ENCODE measurements at regions not wholly inside any gene's neighbourhood (a gene's known extent, or its start where the extent isn't known, plus 50 kb on each side); places are given as distances from the start of the nearest gene placed in this dataset.

DNA sequence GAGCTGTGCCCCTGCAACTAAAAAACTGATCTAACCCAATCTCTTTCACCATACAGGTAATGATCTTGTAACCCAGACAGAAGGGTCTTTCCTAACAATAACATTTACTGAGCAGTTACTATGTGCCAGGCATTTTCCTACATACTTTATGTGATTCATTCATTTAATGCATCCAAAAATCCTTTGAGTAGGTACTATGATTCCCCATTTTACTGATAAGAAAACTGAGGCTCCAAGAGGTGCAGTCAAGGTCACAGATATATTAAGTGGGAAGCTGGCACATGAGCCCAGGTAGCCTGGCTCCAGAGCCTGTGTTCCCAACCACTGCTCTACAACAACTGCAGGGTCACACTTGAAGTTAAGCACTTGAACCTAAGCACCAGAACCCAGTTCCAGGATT lies 87.6 kb downstream of the NCR2 start:
- no peak overlapping the region for H3K4me3 Mint-ChIP-seq (ENCODE audit: low read depth, unreplicated experiment)
- intact Hi-C loops (cut with micrococcal nuclease; ENCODE audit: unreplicated experiment), result no loop called here
- H3K4me1 Mint-ChIP-seq (ENCODE audit: low read depth, unreplicated experiment), result no peaks in the 10 kb centered on the region
- H3K27me3 Mint-ChIP-seq (ENCODE audit: unreplicated experiment), result peaks cover 42% of the 10 kb centered on the region
- no peaks in the 10 kb centered on the region for H3K9me3 Mint-ChIP-seq (ENCODE audit: low read depth, unreplicated experiment)
- no peak overlapping the region for H3K27ac Mint-ChIP-seq (ENCODE audit: unreplicated experiment)
- TF ChIP-seq, protein P1, sequence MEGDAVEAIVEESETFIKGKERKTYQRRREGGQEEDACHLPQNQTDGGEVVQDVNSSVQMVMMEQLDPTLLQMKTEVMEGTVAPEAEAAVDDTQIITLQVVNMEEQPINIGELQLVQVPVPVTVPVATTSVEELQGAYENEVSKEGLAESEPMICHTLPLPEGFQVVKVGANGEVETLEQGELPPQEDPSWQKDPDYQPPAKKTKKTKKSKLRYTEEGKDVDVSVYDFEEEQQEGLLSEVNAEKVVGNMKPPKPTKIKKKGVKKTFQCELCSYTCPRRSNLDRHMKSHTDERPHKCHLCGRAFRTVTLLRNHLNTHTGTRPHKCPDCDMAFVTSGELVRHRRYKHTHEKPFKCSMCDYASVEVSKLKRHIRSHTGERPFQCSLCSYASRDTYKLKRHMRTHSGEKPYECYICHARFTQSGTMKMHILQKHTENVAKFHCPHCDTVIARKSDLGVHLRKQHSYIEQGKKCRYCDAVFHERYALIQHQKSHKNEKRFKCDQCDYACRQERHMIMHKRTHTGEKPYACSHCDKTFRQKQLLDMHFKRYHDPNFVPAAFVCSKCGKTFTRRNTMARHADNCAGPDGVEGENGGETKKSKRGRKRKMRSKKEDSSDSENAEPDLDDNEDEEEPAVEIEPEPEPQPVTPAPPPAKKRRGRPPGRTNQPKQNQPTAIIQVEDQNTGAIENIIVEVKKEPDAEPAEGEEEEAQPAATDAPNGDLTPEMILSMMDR (IDR thresholded peaks at IDR 0.05; ENCODE audit: unreplicated experiment), result no peak
- CTCF ChIA-PET, result interaction anchor here (0.7 kb wide), 2 partner anchors 16 to 50 kb away, joined by 3 to 4 read pairs; no protein-coding TSS in a partner anchor
- H3K36me3 Mint-ChIP-seq (ENCODE audit: insufficient read depth, unreplicated experiment), result no peaks in the 10 kb centered on the region
- BruUV-seq (replicated peaks), result no TSS peak
- DNase-seq, result no peak

DNA sequence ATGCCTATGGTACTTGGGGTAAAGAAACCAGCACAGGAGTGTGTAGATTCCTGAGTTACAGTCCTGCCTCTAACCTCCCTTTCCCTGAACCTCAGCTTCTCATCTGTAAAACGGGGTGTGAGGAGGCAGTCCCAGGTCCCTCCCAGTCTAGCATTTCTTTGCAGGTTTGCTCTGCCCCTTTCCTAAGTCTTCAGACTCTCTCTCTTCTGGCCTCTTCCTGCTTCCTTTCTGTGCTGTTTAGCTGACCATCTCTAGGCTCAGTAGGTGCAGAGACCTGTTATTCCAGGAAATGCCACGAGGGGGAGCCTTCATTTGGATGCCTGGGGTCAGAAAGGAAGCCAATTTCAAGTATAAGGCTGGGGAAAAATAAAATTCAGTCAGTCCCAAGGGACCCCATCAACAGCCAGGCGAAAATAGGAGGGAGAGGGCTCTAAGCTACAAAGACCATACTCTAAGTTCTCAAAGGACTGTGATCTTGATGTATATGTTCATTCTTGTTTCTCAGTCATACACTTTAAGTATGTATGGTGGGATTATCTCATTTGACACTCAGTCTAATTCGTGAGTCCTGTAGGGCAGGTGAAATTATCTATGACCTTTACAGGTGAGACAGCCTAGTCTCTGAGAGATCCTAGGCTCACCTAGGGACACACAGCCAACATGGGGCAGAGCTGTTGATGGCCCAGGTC lies 89.1 kb downstream of the NCR2 start:
- Mint-ChIP-seq H3K9me3 (ENCODE audit: low read depth, unreplicated experiment) (no peaks in the 10 kb centered on the region), H3K27ac (ENCODE audit: unreplicated experiment) (no peak overlapping the region), H3K36me3 (ENCODE audit: insufficient read depth, unreplicated experiment) (peaks cover 9% of the 10 kb centered on the region), H3K27me3 (ENCODE audit: unreplicated experiment) (peaks cover 27% of the 10 kb centered on the region), H3K4me1 (ENCODE audit: low read depth, unreplicated experiment) (peaks cover 2% of the 10 kb centered on the region), H3K4me3 (ENCODE audit: low read depth, unreplicated experiment) (no peak overlapping the region)
- intact Hi-C loops (cut with micrococcal nuclease; ENCODE audit: unreplicated experiment), result loop anchor here (1.0 kb wide), 2 partner anchors 32 to 168 kb away; no protein-coding TSS in a partner anchor
- DNase-seq, result peak; percentile 95
- CTCF ChIA-PET, result interaction anchor here (0.6 to 1.6 kb wide), 7 partner anchors 25 to 259 kb away, joined by 3 to 7 read pairs (median 5); no protein-coding TSS in a partner anchor
- no TSS peak for BruUV-seq (replicated peaks)
- TF ChIP-seq, protein P1 (IDR thresholded peaks at IDR 0.05; ENCODE audit: unreplicated experiment), result peak; percentile 90

DNA sequence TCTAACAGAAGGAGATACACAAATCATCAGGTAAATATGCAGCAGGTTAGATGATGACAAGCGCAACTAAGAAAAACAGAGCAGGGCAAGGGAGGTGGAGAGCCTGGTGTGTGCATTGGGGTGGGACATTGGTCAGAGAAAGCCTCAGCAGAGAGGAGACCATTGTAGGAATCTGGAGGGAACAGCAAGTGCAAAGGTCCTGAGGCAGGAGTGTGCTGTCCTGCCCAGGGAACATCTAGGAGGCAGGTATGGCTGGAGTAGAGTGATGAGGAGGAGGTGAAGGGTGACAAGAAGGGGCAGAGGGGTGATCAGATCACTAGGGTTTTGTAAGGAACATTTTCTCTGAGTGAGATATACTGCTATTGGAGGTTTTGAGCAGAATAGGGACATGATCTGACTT lies 90.1 kb downstream of the NCR2 start:
- Mint-ChIP-seq H3K27me3 (ENCODE audit: unreplicated experiment) (peaks cover 17% of the 10 kb centered on the region), H3K36me3 (ENCODE audit: insufficient read depth, unreplicated experiment) (peaks cover 9% of the 10 kb centered on the region), H3K27ac (ENCODE audit: unreplicated experiment) (no peak overlapping the region), H3K4me1 (ENCODE audit: low read depth, unreplicated experiment) (peaks cover 11% of the 10 kb centered on the region), H3K9me3 (ENCODE audit: low read depth, unreplicated experiment) (no peaks in the 10 kb centered on the region), H3K4me3 (ENCODE audit: low read depth, unreplicated experiment) (no peak overlapping the region)
- no TSS peak for BruUV-seq (replicated peaks)
- TF ChIP-seq, protein P1 (IDR thresholded peaks at IDR 0.05; ENCODE audit: unreplicated experiment), result no peak
- DNase-seq, result no peak
- CTCF ChIA-PET, result interaction anchor here (0.7 to 1.6 kb wide), 7 partner anchors 9 to 258 kb away, joined by 3 to 11 read pairs (median 5); no protein-coding TSS in a partner anchor
- intact Hi-C loops (cut with micrococcal nuclease; ENCODE audit: unreplicated experiment), result no loop called here

DNA sequence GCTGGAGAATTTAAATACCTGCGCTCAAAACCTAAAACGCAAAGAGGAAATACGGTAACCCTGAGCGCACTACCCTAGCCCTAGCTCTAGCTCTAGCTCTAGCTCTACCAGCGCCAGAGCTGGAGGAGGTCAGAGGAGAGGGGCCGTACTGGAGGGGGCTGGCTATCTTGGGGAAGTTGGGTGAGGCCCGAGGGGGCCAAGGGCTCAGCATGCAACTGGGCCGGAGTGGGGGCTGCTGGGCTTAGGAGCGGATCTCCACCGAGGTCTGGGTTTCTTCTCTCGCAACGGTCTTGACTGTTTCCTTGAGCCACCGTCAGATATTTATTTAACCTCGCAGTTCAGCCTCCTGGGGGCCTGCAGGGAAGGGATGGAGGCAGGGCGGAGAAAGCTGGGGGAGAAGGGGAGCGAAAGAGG lies 91.0 kb downstream of the NCR2 start:
- Mint-ChIP-seq H3K4me1 (ENCODE audit: low read depth, unreplicated experiment) (peaks cover 19% of the 10 kb centered on the region), H3K4me3 (ENCODE audit: low read depth, unreplicated experiment) (no peak overlapping the region), H3K27me3 (ENCODE audit: unreplicated experiment) (peaks cover 10% of the 10 kb centered on the region), H3K36me3 (ENCODE audit: insufficient read depth, unreplicated experiment) (peaks cover 9% of the 10 kb centered on the region), H3K27ac (ENCODE audit: unreplicated experiment) (no peak overlapping the region), H3K9me3 (ENCODE audit: low read depth, unreplicated experiment) (no peaks in the 10 kb centered on the region)
- intact Hi-C loops (cut with micrococcal nuclease; ENCODE audit: unreplicated experiment), result loop anchor here (1.0 kb wide), 1 partner anchor 120 kb away; the partner anchor contains the start of gene FOXP4
- CTCF ChIA-PET, result interaction anchor here (1.0 to 1.5 kb wide), 3 partner anchors 10 to 27 kb away, joined by 3 to 11 read pairs (median 4); no protein-coding TSS in a partner anchor
- TF ChIP-seq, protein P1 (IDR thresholded peaks at IDR 0.05; ENCODE audit: unreplicated experiment), result no peak
- BruUV-seq (replicated peaks), result no TSS peak
- peak; percentile 61 for DNase-seq

Measured in Calu3 (cell line).